ENCODE measurements at regions not wholly inside any gene's neighbourhood (a gene's known extent, or its start where the extent isn't known, plus 50 kb on each side); places are given as distances from the start of the nearest gene placed in this dataset.
"Not testable (repeated sequence)": the region's sequence is repeated elsewhere in the genome, so short reads cannot be mapped to it uniquely, and the experiment has no call there.

GRCh38 chr6:139525415-139525814 lies 151.0 kb upstream of the CITED2 start:
- no CpG with 5 or more reads among the region's 2 CpGs for WGBS (ENCODE audit: insufficient coverage)
- DNase-seq (ENCODE audit: low read depth in 4 of 6, low spot score in 6 of 6), result no peak

GRCh38 chr6:139523986-139524385 lies 149.5 kb upstream of the CITED2 start:
- Histone ChIP-seq H3K4me3 (ENCODE audit: low read depth, low read length) (no peak overlapping the region), H3K9me3 (ENCODE audit: control insufficient read depth, insufficient read depth, low read length) (no peaks in the 10 kb centered on the region), H3K36me3 (ENCODE audit: control insufficient read depth, insufficient read depth, low read length) (no peaks in the 10 kb centered on the region), H3K4me1 (ENCODE audit: control insufficient read depth, insufficient read depth, low read length) (no peaks in the 10 kb centered on the region), H3K27ac (ENCODE audit: low read depth, low read length) (no peak overlapping the region), H3K27me3 (ENCODE audit: control insufficient read depth, insufficient read depth, low read length) (no peaks in the 10 kb centered on the region)
- no CpG with 5 or more reads among the region's 2 CpGs for WGBS (ENCODE audit: insufficient coverage)
- no peak for DNase-seq (ENCODE audit: low read depth in 4 of 6, low spot score in 6 of 6)

More at GRCh38 chr6:139525415-139525814, 151.0 kb upstream of the CITED2 start:
- Histone ChIP-seq H3K27ac (ENCODE audit: low read depth, low read length) (no peak overlapping the region), H3K27me3 (ENCODE audit: control insufficient read depth, insufficient read depth, low read length) (no peaks in the 10 kb centered on the region), H3K4me1 (ENCODE audit: control insufficient read depth, insufficient read depth, low read length) (no peaks in the 10 kb centered on the region), H3K4me3 (ENCODE audit: low read depth, low read length) (no peak overlapping the region), H3K36me3 (ENCODE audit: control insufficient read depth, insufficient read depth, low read length) (no peaks in the 10 kb centered on the region), H3K9me3 (ENCODE audit: control insufficient read depth, insufficient read depth, low read length) (no peaks in the 10 kb centered on the region)

- WGBS (ENCODE audit: insufficient coverage), result 43% methylated on average over 2 of the region's 3 CpGs
- Histone ChIP-seq H3K4me3 (ENCODE audit: low read depth, low read length) (no peak overlapping the region), H3K27me3 (ENCODE audit: control insufficient read depth, insufficient read depth, low read length) (no peaks in the 10 kb centered on the region), H3K4me1 (ENCODE audit: control insufficient read depth, insufficient read depth, low read length) (no peaks in the 10 kb centered on the region), H3K27ac (ENCODE audit: low read depth, low read length) (no peak overlapping the region), H3K9me3 (ENCODE audit: control insufficient read depth, insufficient read depth, low read length) (no peaks in the 10 kb centered on the region), H3K36me3 (ENCODE audit: control insufficient read depth, insufficient read depth, low read length) (no peaks in the 10 kb centered on the region)
- DNase-seq (ENCODE audit: low read depth in 4 of 6, low spot score in 6 of 6), result no peak
Observed at GRCh38 chr6:139522511-139523220, 148.2 kb upstream of the CITED2 start.

GRCh38 chr6:139521338-139521737 lies 146.9 kb upstream of the CITED2 start:
- H3K36me3 ChIP-seq (ENCODE audit: control insufficient read depth, insufficient read depth, low read length), result no peaks in the 10 kb centered on the region
- H3K9me3 ChIP-seq (ENCODE audit: control insufficient read depth, insufficient read depth, low read length), result no peaks in the 10 kb centered on the region
- DNase-seq (ENCODE audit: low read depth in 4 of 6, low spot score in 6 of 6), result no peak
- 100% methylated on average over 1 of the region's 3 CpGs for WGBS (ENCODE audit: insufficient coverage)
- no peaks in the 10 kb centered on the region for H3K27me3 ChIP-seq (ENCODE audit: control insufficient read depth, insufficient read depth, low read length)
- H3K4me3 ChIP-seq (ENCODE audit: low read depth, low read length), result no peak overlapping the region
- H3K27ac ChIP-seq (ENCODE audit: low read depth, low read length), result no peak overlapping the region
- no peaks in the 10 kb centered on the region for H3K4me1 ChIP-seq (ENCODE audit: control insufficient read depth, insufficient read depth, low read length)

- WGBS (ENCODE audit: insufficient coverage), result 100% methylated on average over 2 of the region's 3 CpGs
- no peak for DNase-seq (ENCODE audit: low read depth in 4 of 6, low spot score in 6 of 6)
- Histone ChIP-seq H3K4me1 (ENCODE audit: control insufficient read depth, insufficient read depth, low read length) (no peaks in the 10 kb centered on the region), H3K36me3 (ENCODE audit: control insufficient read depth, insufficient read depth, low read length) (no peaks in the 10 kb centered on the region), H3K4me3 (ENCODE audit: low read depth, low read length) (no peak overlapping the region), H3K9me3 (ENCODE audit: control insufficient read depth, insufficient read depth, low read length) (no peaks in the 10 kb centered on the region), H3K27ac (ENCODE audit: low read depth, low read length) (no peak overlapping the region), H3K27me3 (ENCODE audit: control insufficient read depth, insufficient read depth, low read length) (no peaks in the 10 kb centered on the region)
Observed at GRCh38 chr6:139520321-139520768, 145.9 kb upstream of the CITED2 start.

GRCh38 chr6:139519571-139520031 lies 145.2 kb upstream of the CITED2 start:
- H3K27ac ChIP-seq (ENCODE audit: low read depth, low read length), result no peak overlapping the region
- no peak overlapping the region for H3K4me3 ChIP-seq (ENCODE audit: low read depth, low read length)
- H3K9me3 ChIP-seq (ENCODE audit: control insufficient read depth, insufficient read depth, low read length), result no peaks in the 10 kb centered on the region
- H3K36me3 ChIP-seq (ENCODE audit: control insufficient read depth, insufficient read depth, low read length), result no peaks in the 10 kb centered on the region
- H3K27me3 ChIP-seq (ENCODE audit: control insufficient read depth, insufficient read depth, low read length), result no peaks in the 10 kb centered on the region
- 91% methylated on average over 2 of the region's 5 CpGs for WGBS (ENCODE audit: insufficient coverage)
- no peaks in the 10 kb centered on the region for H3K4me1 ChIP-seq (ENCODE audit: control insufficient read depth, insufficient read depth, low read length)
- no peak for DNase-seq (ENCODE audit: low read depth in 4 of 6, low spot score in 6 of 6)

GRCh38 chr6:139519097-139519496 lies 144.6 kb upstream of the CITED2 start:
- no peaks in the 10 kb centered on the region for H3K9me3 ChIP-seq (ENCODE audit: control insufficient read depth, insufficient read depth, low read length)
- no peak overlapping the region for H3K4me3 ChIP-seq (ENCODE audit: low read depth, low read length)
- H3K27me3 ChIP-seq (ENCODE audit: control insufficient read depth, insufficient read depth, low read length), result no peaks in the 10 kb centered on the region
- WGBS (ENCODE audit: insufficient coverage), result no CpG with 5 or more reads among the region's 5 CpGs
- no peaks in the 10 kb centered on the region for H3K4me1 ChIP-seq (ENCODE audit: control insufficient read depth, insufficient read depth, low read length)
- H3K36me3 ChIP-seq (ENCODE audit: control insufficient read depth, insufficient read depth, low read length), result no peaks in the 10 kb centered on the region
- DNase-seq (ENCODE audit: low read depth in 4 of 6, low spot score in 6 of 6), result no peak
- H3K27ac ChIP-seq (ENCODE audit: low read depth, low read length), result no peak overlapping the region

- WGBS (ENCODE audit: insufficient coverage), result 96% methylated on average over 9 of the region's 12 CpGs
- Histone ChIP-seq H3K9me3 (ENCODE audit: control insufficient read depth, insufficient read depth, low read length) (no peaks in the 10 kb centered on the region), H3K27ac (ENCODE audit: low read depth, low read length) (no peak overlapping the region), H3K36me3 (ENCODE audit: control insufficient read depth, insufficient read depth, low read length) (no peaks in the 10 kb centered on the region), H3K27me3 (ENCODE audit: control insufficient read depth, insufficient read depth, low read length) (no peaks in the 10 kb centered on the region), H3K4me3 (ENCODE audit: low read depth, low read length) (no peak overlapping the region), H3K4me1 (ENCODE audit: control insufficient read depth, insufficient read depth, low read length) (no peaks in the 10 kb centered on the region)
- no peak for DNase-seq (ENCODE audit: low read depth in 4 of 6, low spot score in 6 of 6)
Observed at GRCh38 chr6:139518556-139519091, 144.2 kb upstream of the CITED2 start.

- H3K4me1 ChIP-seq (ENCODE audit: control insufficient read depth, insufficient read depth, low read length); DNase-seq (ENCODE audit: low read depth in 4 of 6, low spot score in 6 of 6); H3K27me3 ChIP-seq (ENCODE audit: control insufficient read depth, insufficient read depth, low read length); H3K36me3 ChIP-seq (ENCODE audit: control insufficient read depth, insufficient read depth, low read length); H3K27ac ChIP-seq (ENCODE audit: low read depth, low read length); H3K9me3 ChIP-seq (ENCODE audit: control insufficient read depth, insufficient read depth, low read length); H3K4me3 ChIP-seq (ENCODE audit: low read depth, low read length): not testable (repeated sequence)
- WGBS (ENCODE audit: insufficient coverage), result 79% methylated on average over 10 of the region's 14 CpGs
Observed at GRCh38 chr6:139517998-139518555, 143.6 kb upstream of the CITED2 start.

GRCh38 chr6:139515511-139515910 lies 141.1 kb upstream of the CITED2 start:
- no peak for DNase-seq (ENCODE audit: low read depth in 4 of 6, low spot score in 6 of 6)
- Histone ChIP-seq H3K27ac (ENCODE audit: low read depth, low read length) (no peak overlapping the region), H3K9me3 (ENCODE audit: control insufficient read depth, insufficient read depth, low read length) (no peaks in the 10 kb centered on the region), H3K4me1 (ENCODE audit: control insufficient read depth, insufficient read depth, low read length) (no peaks in the 10 kb centered on the region), H3K4me3 (ENCODE audit: low read depth, low read length) (no peak overlapping the region), H3K36me3 (ENCODE audit: control insufficient read depth, insufficient read depth, low read length) (no peaks in the 10 kb centered on the region), H3K27me3 (ENCODE audit: control insufficient read depth, insufficient read depth, low read length) (no peaks in the 10 kb centered on the region)
- WGBS (ENCODE audit: insufficient coverage), result 52% methylated on average over 2 of the region's 3 CpGs
